ENCODE measurements at regions not wholly inside any gene's neighbourhood (a gene's known extent, or its start where the extent isn't known, plus 50 kb on each side); places are given as distances from the start of the nearest gene placed in this dataset.
"Not testable (repeated sequence)": the region's sequence is repeated elsewhere in the genome, so short reads cannot be mapped to it uniquely, and the experiment has no call there.

DNA sequence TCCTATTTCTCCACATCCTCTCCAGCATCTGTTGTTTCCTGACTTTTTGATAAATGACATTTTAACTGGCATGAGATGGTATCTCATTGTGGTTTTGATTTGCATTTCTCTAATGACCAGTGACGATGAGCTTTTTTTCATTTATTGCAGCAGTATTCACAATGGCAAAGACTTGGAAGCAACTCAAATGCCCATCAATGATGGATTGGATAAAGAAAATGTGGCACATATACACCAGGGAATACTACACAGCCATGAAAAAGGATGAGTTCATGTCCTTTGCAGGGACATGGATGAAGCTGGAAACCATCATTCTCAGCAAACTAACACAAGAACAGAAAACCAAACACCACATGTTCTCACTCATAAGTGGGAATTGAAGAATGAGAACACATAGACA, 329.0 kb upstream of the DAB2 start:
- TF ChIP-seq FOXM1 (IDR thresholded peaks at IDR 0.05; ENCODE audit: borderline replicate concordance); LEF1 (IDR thresholded peaks at IDR 0.05; ENCODE audit: borderline replicate concordance); BHLHE40 (IDR thresholded peaks at IDR 0.05; ENCODE audit: borderline replicate concordance); L3MBTL2 (conservative IDR thresholded peaks at IDR 0.05); SP1 (IDR thresholded peaks at IDR 0.05); SUZ12 (IDR thresholded peaks at IDR 0.05); FOXA1 (IDR thresholded peaks at IDR 0.05); ZNF384 (IDR thresholded peaks at IDR 0.05); HDGF (IDR thresholded peaks at IDR 0.05; ENCODE audit: borderline replicate concordance); FOXK2 (IDR thresholded peaks at IDR 0.05); NFRKB (IDR thresholded peaks at IDR 0.05): not testable (repeated sequence)
